GM23248 (cell line): ENCODE measurements at regions not wholly inside any gene's neighbourhood (a gene's known extent, or its start where the extent isn't known, plus 50 kb on each side); places are given as distances from the start of the nearest gene placed in this dataset.
"Not testable (repeated sequence)": the region's sequence is repeated elsewhere in the genome, so short reads cannot be mapped to it uniquely, and the experiment has no call there.

ENCODE experiments used
- DNase-seq: peaks from one replicate; pipeline ENCODE4 v3.0.0-alpha.2; 2015
- H2AFZ ChIP-seq: fragments of 200-600 bp; sonication (generic); 2 replicates; pipeline ENCODE4 v1.6.1; 2016; ENCODE audit warnings: antibody characterized with exemption
- H3F3A ChIP-seq: fragments of 200-600 bp; sonication (generic); 2 replicates; pipeline ENCODE4 v1.6.1; 2016; ENCODE audit warnings: mild to moderate bottlenecking, antibody characterized with exemption, mixed run types; ENCODE audit not compliant: insufficient read depth
- H3K27ac ChIP-seq: fragments of 200-600 bp; sonication (generic); 2 replicates; pipeline ENCODE4 v1.5.1; 2016; ENCODE audit warnings: mild to moderate bottlenecking
- H3K27me3 ChIP-seq: fragments of 200-600 bp; sonication (generic); replicated peaks from 2 replicates; pipeline ENCODE4 v1.6.1; 2016; ENCODE audit warnings: mild to moderate bottlenecking; ENCODE audit not compliant: insufficient read depth
- H3K36me3 ChIP-seq: fragments of 200-600 bp; sonication (generic); 2 replicates; pipeline ENCODE4 v1.6.1; 2016; ENCODE audit warnings: low read depth, mild to moderate bottlenecking
- H3K4me1 ChIP-seq: fragments of 200-600 bp; sonication (generic); 2 replicates; pipeline ENCODE4 v1.6.1; 2016; ENCODE audit warnings: mild to moderate bottlenecking; ENCODE audit not compliant: insufficient read depth
- H3K4me2 ChIP-seq: fragments of 200-600 bp; sonication (generic); one replicate; pipeline ENCODE4 v1.6.1; 2016; ENCODE audit warnings: mild to moderate bottlenecking; ENCODE audit not compliant: unreplicated experiment
- H3K4me3 ChIP-seq: fragments of 200-600 bp; sonication (generic); 2 replicates; pipeline ENCODE4 v1.5.1; 2016; ENCODE audit warnings: mild to moderate bottlenecking
- H3K79me2 ChIP-seq: fragments of 200-600 bp; sonication (generic); 2 replicates; pipeline ENCODE4 v1.6.1; 2016; ENCODE audit warnings: mild to moderate bottlenecking; ENCODE audit not compliant: insufficient read depth
- H3K9ac ChIP-seq: fragments of 200-600 bp; sonication (generic); 2 replicates; pipeline ENCODE4 v1.6.1; 2016; ENCODE audit warnings: mild to moderate bottlenecking
- H3K9me2 ChIP-seq: fragments of 200-600 bp; sonication (generic); 2 replicates; pipeline ENCODE4 v1.6.1; 2016; ENCODE audit warnings: mixed run types, mild to moderate bottlenecking, moderate library complexity; ENCODE audit not compliant: insufficient read depth
- H3K9me3 ChIP-seq: fragments of 200-600 bp; sonication (generic); one replicate; pipeline ENCODE4 v1.6.1; 2017; ENCODE audit warnings: low read depth
- H4K20me1 ChIP-seq: fragments of 200-600 bp; sonication (generic); 2 replicates; pipeline ENCODE4 v1.6.0; 2016; ENCODE audit not compliant: insufficient read depth
- EZH2 ChIP-seq: fragments of 200-600 bp; sonication (generic); IDR thresholded peaks from 2 replicates; pipeline ENCODE4 v1.6.1; 2018; ENCODE audit warnings: antibody characterized with exemption, mild to moderate bottlenecking; ENCODE audit not compliant: insufficient read depth, poor library complexity, severe bottlenecking
- EZH2phosphoT487 ChIP-seq: fragments of 200-600 bp; sonication (generic); IDR thresholded peaks from 2 replicates; pipeline ENCODE4 v1.6.1; 2018; ENCODE audit warnings: antibody characterized with exemption, moderate library complexity, mild to moderate bottlenecking, low read depth; ENCODE audit not compliant: insufficient read depth
- WGBS, 2 experiments: methylation state at CpG; one replicate each; pipeline ENCODE4 v1.1.6; 2015 to 2017; ENCODE audit warnings: low lambda C conversion rate in 2 of 2, low coverage in 1 of 2; ENCODE audit errors: missing lambda C conversion rate in 2 of 2; 5-methylcytosine and 5-hydroxymethylcytosine counted together
- in situ Hi-C: fragments of 300-500 bp; cut with MboI; formaldehyde crosslinking; loops from 2 replicates; pipeline ENCODE4 v1.15.0; 2020

DNA sequence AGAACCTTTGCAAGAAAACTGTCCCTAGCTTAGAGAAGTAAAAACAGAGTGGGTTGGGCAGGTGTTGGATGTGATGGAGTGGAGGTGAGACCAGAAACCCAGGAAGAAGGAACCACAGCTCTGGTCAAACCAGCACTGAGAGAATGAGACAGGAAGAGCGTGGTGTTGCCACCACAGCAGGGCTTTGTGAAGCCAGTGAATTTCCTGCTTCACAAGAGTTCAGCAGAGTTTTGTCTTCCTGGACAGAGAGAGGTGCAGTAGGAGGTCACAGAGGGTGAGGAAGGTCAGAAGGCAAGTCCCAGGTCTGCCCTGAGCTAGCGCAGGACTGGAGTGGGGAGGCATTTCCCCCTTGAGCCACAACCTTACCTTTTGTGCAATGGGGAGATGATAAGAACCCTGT, 2306.2 kb upstream of the ACO1 start:
- in situ Hi-C loops: no loop called here
- Histone ChIP-seq H3K4me3 (no peak overlapping the region), H3K9ac (no peak overlapping the region), H4K20me1 (no peaks in the 10 kb centered on the region), H3K27ac (no peak overlapping the region), H3K4me2 (no peak overlapping the region), H3K4me1 (no peaks in the 10 kb centered on the region), H3K36me3 (no peaks in the 10 kb centered on the region), H3K9me2 (no peaks in the 10 kb centered on the region), H2AFZ (no peak overlapping the region), H3K27me3 (no peaks in the 10 kb centered on the region), H3K9me3 (no peaks in the 10 kb centered on the region), H3K79me2 (no peaks in the 10 kb centered on the region), H3F3A (no peaks in the 10 kb centered on the region)
- 24 to 27% methylated on average over 2 of the region's 2 CpGs for WGBS, 2 experiments
- no peak for DNase-seq
- no peak for TF ChIP-seq EZH2phosphoT487
- no peak for TF ChIP-seq EZH2

DNA sequence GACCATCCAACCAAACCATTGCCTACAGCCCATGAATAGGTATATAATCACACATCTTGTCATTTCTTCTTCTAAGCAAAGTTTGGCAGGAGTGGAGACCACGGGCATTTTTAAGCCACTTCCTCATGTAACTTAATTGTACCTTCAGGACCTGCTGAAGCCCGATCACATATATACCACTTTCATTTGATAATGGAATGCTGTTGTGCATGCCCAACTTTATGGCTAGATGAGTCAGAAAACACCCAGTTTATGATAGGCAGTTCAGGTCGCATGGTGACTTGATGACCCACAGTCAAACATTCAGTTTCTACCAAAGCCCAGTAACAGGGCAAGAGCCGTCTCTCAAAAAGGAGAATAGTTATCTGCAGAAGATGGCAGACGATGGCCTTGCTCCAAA, 2295.0 kb upstream of the ACO1 start:
- Histone ChIP-seq H3K4me1 (no peaks in the 10 kb centered on the region), H3K27ac (no peak overlapping the region), H2AFZ (no peak overlapping the region), H3K4me3 (no peak overlapping the region), H3K4me2 (no peak overlapping the region), H3K79me2 (no peaks in the 10 kb centered on the region), H3K9me3 (peaks cover 4% of the 10 kb centered on the region), H3K9me2 (no peaks in the 10 kb centered on the region), H3F3A (no peaks in the 10 kb centered on the region), H3K36me3 (no peaks in the 10 kb centered on the region), H3K27me3 (no peaks in the 10 kb centered on the region), H3K9ac (no peak overlapping the region), H4K20me1 (no peaks in the 10 kb centered on the region)
- 26 to 35% methylated on average over 5 of the region's 5 CpGs for WGBS, 2 experiments
- DNase-seq: no peak
- TF ChIP-seq EZH2: no peak
- TF ChIP-seq EZH2phosphoT487: no peak
- in situ Hi-C loops: no loop called here

DNA sequence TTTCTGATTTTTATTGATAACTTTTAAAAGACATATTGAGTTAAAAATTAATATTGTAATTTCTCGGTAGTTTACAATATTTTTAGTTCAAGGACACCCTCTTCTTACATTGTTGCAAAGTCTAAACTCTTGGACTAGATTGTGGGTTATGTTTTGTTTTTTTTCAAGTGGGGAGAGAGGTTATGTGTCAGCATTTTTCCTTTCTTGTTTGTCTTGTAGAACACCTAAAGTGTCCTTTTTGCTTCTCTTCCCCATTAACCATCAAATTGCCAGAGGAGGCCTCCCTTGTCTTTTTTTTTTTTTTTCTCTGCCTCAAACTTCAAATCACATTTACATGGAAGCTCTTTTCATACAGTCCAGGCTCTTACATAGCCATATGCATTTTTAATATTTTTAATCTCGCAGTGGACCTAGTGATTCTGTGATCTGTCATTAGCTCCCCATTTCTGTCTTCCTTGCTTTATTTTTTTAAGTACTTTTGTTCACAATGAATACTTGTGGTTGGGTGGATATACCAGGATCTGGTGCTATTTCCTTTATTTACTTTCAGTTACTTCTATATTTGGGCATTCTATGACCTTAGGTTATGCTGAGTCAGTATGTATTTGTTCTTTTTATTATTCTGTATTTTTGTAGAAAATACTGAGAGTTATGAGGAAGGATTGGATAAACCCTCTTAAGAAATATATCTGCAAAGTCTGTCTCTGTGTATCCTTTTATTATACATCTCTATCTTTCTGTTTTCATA, 2280.6 kb upstream of the ACO1 start:
- Histone ChIP-seq H3K4me2 (no peak overlapping the region), H3K79me2 (no peaks in the 10 kb centered on the region), H3K9me3 (peaks cover 2% of the 10 kb centered on the region), H3K27me3 (no peaks in the 10 kb centered on the region), H3K4me1 (no peaks in the 10 kb centered on the region), H3K36me3 (no peaks in the 10 kb centered on the region), H3K4me3 (no peak overlapping the region), H4K20me1 (no peaks in the 10 kb centered on the region), H3K9me2 (no peaks in the 10 kb centered on the region), H3K27ac (no peak overlapping the region), H3F3A (no peaks in the 10 kb centered on the region), H2AFZ (no peak overlapping the region), H3K9ac (no peak overlapping the region)
- TF ChIP-seq EZH2 (no peak), EZH2phosphoT487 (no peak)
- DNase-seq: no peak
- WGBS, 2 experiments: 6 to 14% methylated on average over 2 of the region's 2 CpGs
- in situ Hi-C loops: no loop called here

DNA sequence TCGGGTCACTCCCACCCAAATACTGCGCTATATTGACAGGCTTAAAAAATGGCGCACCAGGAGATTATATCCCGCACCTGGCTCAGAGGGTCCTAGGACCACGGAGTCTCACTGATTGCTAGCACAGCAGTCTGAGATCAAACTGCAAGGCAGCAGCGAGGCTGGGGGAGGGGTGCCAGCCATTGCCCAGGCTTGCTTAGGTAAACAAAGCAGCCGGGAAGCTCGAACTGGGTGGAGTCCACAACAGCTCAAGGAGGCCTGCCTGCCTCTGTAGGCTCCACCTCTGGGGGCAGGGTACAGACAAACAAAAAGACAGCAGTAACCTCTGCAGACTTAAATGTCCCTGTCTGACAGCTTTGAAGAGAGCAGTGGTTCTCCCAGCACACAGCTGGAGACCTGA, 2277.3 kb upstream of the ACO1 start:
- H3K36me3 ChIP-seq, H3K27ac ChIP-seq, H3K9me2 ChIP-seq, H3K4me1 ChIP-seq, H3K79me2 ChIP-seq, H4K20me1 ChIP-seq, H3F3A ChIP-seq, DNase-seq, H2AFZ ChIP-seq, in situ Hi-C loops, H3K9ac ChIP-seq, H3K4me3 ChIP-seq, H3K4me2 ChIP-seq, H3K9me3 ChIP-seq, H3K27me3 ChIP-seq: not testable (repeated sequence)
- WGBS, 2 experiments: 64 to 67% methylated on average over 8 of the region's 8 CpGs
